ENCODE measurements at regions not wholly inside any gene's neighbourhood (a gene's known extent, or its start where the extent isn't known, plus 50 kb on each side); places are given as distances from the start of the nearest gene placed in this dataset.
A peak's percentile ranks its signal among the peaks of the same experiment; 100 is the strongest.

DNA sequence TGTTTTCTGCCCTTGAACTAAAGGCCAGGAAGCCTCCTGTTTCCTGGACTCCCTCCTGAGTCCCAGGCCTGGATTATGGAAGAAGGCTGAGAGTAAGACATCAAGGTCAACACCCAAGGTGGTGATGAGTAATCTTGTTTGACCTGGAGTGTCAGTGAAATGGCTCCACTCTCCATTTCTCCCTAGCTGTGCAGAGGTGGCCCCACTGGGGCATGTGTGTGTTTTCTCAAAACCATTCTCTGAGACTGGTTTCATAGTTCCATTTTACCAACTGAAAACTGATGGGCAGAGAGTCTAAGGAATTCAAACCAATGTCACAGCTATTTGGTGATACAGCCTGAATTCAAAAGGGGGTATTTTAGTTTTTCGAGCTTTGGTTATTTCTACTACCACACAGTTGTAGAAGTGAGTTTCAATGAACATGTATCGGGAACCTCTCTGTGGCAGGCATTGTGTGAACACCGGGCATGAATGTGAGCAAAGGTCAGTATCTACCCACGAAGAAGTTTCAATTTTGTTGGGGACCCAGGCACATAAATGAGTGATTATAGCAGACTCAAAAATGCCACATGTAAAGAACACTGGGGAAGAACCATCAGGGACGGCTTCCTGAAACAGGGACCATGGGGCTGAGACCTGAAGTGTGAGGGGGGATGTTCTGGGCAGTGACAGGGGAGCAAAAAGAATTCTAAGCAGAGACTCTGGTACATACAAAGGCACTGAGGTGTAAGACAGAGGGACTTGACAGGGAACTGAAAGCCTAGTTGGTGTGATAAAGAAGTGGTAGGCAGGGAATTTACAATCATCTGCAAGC lies 269.6 kb upstream of the KLF4 start:
- no peak for DNase-seq

- DNase-seq = no peak
These were observed 266.5 kb upstream of the KLF4 start for GRCh38 chr9:107756091-107756490.

DNA sequence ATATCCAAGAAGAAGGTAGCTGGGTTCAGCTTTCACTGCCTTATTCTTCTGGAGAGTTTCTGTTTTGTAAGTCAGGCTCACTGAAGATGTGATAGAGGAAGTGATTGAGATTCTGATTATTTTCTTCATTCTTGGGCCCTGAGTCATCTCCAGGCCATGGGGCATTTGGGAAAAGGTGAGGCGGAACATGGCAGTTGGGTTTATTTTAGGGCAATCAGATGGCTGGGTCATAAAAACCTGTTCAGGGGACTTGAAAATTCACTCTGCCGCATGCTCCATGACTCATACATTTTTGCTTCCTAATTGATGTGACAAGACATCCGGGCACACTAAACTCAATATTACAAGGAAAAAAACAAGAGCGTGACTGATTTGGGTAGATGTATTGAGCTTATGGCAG lies 265.7 kb upstream of the KLF4 start:
- DNase-seq = peak; percentile 61

- peak; percentile 74 for DNase-seq
These were observed 262.1 kb upstream of the KLF4 start for GRCh38 chr9:107751567-107752210.

DNA sequence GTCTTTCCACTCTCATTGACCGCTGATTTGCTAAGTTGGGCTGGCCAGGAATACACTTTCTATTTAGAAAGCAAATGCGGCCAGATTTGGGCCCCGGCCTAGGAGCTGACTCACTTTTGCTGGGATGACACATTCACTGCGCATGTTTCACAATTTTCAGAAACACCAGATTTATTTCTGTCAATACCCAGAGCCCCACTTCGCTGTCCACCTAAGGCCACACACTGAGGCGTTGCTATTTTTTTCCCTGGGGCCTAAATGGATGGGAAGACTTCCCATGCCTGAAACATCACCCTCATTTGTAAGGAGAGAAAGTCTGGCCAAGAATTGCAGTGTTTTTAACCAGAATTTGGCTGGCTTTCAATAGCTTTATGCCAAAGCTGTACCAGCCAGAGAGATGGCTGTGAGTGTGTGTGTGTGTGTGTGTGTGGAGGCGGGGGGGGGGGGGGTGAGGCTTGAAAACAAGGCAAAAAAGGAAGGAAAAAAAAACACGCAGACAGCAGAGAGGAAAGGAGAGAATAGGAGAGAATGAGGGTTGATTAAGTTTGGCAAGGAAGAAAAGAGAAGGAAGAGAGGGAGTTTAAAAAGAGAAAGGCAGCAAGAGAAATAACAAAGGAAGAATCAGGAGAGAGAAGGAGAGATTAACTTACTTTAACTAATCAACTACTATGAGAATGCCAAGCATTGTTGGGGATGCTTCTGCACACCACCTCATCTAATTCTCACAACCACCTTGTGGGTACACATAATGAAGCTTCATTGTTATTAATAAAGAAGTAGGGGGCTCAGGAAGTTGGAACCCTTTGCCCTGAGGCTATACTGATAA lies 261.4 kb upstream of the KLF4 start:
- DNase-seq = peak; percentile 99

DNA sequence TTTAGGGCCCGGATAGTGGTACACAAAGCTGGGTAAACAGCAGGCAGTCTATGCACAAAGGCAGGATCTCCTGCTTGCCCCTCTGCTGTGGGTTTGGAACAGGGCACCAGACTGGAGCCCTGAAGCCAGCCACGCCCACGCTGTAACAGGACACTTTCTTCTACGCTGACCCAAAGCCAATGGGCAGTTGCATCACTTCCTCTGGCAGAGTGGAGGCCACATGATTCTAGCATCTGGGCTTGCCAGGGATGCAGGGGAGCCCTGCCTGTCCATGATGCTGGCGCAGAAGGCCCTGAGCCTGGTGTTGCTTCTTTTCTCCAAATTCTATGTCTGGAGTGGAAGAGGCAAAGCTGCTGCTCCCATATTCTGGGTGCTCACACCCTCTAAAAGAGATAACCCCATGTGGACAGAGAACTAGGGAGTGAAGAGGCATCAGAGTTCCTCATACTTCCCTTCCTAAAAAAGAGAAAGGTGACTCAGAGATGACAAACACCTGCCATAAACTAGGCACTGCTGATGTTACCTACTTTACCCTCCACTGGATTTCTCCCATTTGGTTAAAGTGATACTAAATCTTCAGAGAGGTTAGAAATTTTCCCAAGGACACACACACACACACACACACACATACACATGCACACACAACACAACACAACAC lies 260.3 kb upstream of the KLF4 start:
- DNase-seq = peak; percentile 91

GRCh38 chr9:107744873-107745272 lies 255.3 kb upstream of the KLF4 start:
- DNase-seq = no peak

- DNase-seq = no peak
These were observed 253.2 kb upstream of the KLF4 start for GRCh38 chr9:107742531-107743309.

- DNase-seq = peak; percentile 25
These were observed 250.8 kb upstream of the KLF4 start for GRCh38 chr9:107740088-107740980.

GRCh38 chr9:107739601-107740082 lies 250.1 kb upstream of the KLF4 start:
- DNase-seq = peak; percentile 33

DNA sequence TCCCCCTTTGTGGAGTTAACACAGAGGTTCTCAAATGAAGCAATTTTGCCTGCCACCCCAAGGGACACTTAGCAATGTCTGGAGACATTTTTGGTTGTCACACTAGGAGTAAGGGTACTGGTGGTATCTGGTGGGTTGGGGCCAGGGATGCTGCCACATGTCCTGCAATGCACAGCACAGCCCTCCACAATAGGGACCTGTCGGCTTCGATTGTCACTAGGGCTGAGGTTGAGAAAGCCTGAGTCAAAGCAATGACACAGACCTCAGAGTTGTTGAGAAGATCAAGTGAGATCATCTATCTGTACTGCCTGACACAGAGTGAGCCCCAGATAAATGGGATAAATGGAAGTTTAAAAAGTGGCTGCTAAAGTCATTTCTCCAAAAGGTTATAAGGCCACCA lies 249.2 kb upstream of the KLF4 start:
- no peak for DNase-seq

DNA sequence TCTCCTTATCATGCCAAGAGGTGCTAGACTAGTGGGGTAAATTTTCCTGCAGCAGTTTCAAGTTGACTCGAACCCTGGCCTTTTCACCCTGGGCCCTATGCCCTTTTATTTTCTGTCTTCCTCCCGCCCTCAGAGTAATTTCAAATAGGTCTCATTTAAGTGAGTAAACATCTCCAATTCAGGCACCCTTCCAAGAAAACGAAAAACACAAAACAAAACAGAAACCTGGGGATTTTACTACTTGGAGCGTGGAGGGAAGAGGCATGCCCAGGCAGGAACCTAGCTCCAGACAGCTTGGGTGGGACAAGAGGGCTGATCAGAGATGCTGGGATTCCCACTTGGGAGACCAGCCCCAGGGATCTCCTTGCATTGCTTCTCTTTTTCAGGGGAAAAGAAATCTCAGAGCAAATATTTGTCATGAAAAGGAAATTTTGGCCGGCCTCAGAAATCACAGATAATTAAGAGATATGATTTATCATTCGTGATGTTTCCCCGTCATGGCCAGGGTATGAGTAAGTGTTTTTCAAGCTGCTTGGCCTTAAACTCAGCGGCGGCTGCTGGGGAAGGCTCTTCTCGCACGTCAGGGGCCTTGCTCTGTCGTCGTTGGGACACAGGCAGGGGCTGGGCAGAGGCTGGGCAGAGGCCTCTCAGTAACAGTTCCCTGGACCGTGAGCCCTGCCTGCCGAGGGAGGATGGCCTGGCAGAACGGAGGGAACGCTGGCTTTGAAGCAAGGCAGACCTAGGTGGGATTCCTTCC lies 248.6 kb upstream of the KLF4 start:
- DNase-seq = peak; percentile 84

- DNase-seq = no peak
These were observed 248.0 kb upstream of the KLF4 start for GRCh38 chr9:107737610-107737986.

DNA sequence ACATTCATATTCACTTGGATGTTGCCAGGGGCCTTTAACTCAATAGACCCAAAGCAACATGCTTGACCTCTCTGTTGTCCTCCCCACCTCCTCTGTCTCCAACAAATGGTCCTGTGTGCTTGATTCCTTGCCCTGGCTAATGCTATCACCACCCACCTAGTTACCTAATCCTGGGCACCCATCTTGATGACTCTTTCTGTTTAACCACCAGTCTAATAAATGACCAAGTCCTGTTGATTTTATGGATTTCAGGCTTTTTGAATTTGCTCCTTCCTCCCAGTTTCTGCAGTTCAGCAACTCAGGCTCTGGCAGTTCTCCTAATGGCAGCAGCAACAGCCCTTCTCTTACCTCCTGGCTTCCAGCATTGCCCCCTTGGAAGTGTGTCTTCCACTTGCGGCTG lies 246.3 kb upstream of the KLF4 start:
- no peak for DNase-seq

GRCh38 chr9:107734256-107735013 lies 244.9 kb upstream of the KLF4 start:
- peak; percentile 94 for DNase-seq

DNA sequence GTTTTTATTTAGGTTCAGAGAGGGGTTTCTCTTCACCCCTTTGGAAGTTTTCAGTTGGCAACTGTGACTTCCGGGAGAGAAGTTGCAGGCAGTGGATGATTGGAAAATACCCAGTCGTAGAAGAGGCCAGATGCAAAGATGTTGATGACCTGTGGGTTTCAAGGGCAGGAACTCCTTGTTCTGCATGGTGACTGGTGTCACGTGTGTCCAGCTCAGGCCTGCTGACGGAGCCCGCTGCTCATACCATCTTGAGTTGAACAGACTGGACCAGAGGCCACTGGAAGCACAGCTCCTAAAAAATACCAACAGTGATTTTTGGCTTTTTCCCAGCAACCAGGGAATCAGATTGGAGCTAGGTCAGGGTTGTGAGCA lies 243.9 kb upstream of the KLF4 start:
- DNase-seq = no peak

- DNase-seq = peak; percentile 70
These were observed 243.4 kb upstream of the KLF4 start for GRCh38 chr9:107732781-107733522.

DNA sequence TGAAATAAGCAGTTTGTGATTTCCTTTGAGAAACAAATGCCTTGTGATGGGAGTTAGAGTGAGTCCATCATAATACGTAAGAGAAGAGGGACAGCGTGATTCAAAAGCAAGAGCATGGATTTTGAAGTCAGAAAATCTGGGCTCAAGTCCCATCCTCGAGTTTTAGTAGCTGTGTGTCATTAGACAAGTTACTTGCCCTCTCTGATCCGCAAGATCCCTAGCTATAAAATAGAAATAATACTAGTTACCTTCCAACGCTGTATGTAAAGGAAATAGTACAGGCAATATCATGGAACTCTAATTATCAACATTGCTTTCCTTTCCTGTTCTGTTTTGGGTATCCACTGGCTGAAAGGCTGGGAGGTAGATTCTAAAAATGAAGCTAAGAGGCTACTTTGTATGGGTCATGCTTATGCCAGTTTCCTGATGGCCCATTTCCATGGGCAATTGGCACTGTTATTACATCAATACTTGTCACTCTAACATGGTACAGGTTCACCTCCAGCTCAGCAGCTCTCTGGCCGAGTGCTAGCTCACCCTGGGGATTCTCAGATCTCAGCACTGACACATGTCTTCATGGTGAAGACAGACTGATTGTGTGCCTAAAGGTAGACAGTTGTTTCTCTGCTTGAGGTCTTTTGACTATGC lies 241.7 kb upstream of the KLF4 start:
- no peak for DNase-seq
